ENCODE measurements at regions not wholly inside any gene's neighbourhood (a gene's known extent, or its start where the extent isn't known, plus 50 kb on each side); places are given as distances from the start of the nearest gene placed in this dataset.

DNA sequence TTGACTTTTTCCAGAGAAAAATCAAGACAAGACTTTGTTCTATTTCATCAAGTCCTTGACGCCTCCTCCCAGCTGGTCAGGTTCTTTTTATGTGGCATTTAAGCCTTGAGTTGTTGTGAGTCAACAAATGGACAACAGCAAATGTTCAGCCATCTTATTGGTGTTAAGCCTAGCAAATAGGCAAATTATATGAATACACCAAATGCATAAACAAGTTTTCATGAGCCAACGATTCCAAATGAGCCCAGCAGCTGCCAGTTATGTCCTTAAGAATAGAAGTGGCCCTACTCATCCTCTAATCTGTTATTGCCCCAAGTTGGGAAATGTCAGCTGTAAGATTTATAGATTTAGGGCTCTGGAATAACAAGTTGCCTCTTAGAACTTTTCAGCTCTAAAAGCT is 312.0 kb downstream of the SOX4 start:
- Histone ChIP-seq H3K36me3 (ENCODE audit: control insufficient read depth in 2 of 2, extremely low read depth in 1 of 2, insufficient read depth in 2 of 2, low read length in 2 of 2) (no peaks in the 10 kb centered on the region), H2AFZ (ENCODE audit: low read depth, low read length) (no peak overlapping the region), H3K27ac (ENCODE audit: insufficient read depth, low read depth, low read length) (no peak overlapping the region), H3K4me1 (ENCODE audit: control insufficient read depth, extremely low read depth, insufficient read depth, low read length) (peaks cover 2% of the 10 kb centered on the region), H3K9me1 (replicated peaks; ENCODE audit: control insufficient read depth, extremely low read depth, insufficient read depth, low read length) (no peaks in the 10 kb centered on the region), H4K20me1 (replicated peaks; ENCODE audit: control insufficient read depth, extremely low read depth, insufficient read depth, low read length) (no peaks in the 10 kb centered on the region), H3K4me3 (replicated peaks in 1 of 3; ENCODE audit: insufficient read depth in 1 of 3, low read depth in 1 of 3, low read length in 3 of 3) (no peak overlapping the region), H3K4me2 (ENCODE audit: insufficient read depth, low read length) (no peak overlapping the region), H3K27me3 (ENCODE audit: control insufficient read depth in 2 of 2, insufficient read depth in 2 of 2, low read length in 2 of 2) (no peaks in the 10 kb centered on the region), H3K79me2 (ENCODE audit: control insufficient read depth, insufficient read depth, low read length) (no peaks in the 10 kb centered on the region), H3K9ac (replicated peaks; ENCODE audit: extremely low read depth, insufficient read depth, low read length) (no peak overlapping the region), H3K9me3 (replicated peaks; ENCODE audit: control insufficient read depth, insufficient read depth, low read length) (no peaks in the 10 kb centered on the region)
- dilution Hi-C loops (cut with MboI; ENCODE audit: extremely low pct_ligation_motif_present, low sequenced_read_pairs) = no loop called here
- peak; percentile 12 for FAIRE-seq
- TF ChIP-seq FOS (IDR thresholded peaks at IDR 0.05; ENCODE audit: borderline replicate concordance, insufficient read depth, low read length) = no peak
- TF ChIP-seq POLR2AphosphoS5 (IDR thresholded peaks at IDR 0.05; ENCODE audit: insufficient read depth, low read depth, low read length) = no peak
- TF ChIP-seq, protein P1, sequence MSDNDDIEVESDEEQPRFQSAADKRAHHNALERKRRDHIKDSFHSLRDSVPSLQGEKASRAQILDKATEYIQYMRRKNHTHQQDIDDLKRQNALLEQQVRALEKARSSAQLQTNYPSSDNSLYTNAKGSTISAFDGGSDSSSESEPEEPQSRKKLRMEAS (IDR thresholded peaks at IDR 0.05; ENCODE audit: insufficient read depth, insufficient read length) = no peak
- no peak for TF ChIP-seq EZH2 (IDR thresholded peaks at IDR 0.05; ENCODE audit: borderline replicate concordance, low read depth, low read length, severe bottlenecking)
- TF ChIP-seq POLR2A (IDR thresholded peaks at IDR 0.05; ENCODE audit: low read depth, low read length) = no peak
- TF ChIP-seq, protein P2, sequence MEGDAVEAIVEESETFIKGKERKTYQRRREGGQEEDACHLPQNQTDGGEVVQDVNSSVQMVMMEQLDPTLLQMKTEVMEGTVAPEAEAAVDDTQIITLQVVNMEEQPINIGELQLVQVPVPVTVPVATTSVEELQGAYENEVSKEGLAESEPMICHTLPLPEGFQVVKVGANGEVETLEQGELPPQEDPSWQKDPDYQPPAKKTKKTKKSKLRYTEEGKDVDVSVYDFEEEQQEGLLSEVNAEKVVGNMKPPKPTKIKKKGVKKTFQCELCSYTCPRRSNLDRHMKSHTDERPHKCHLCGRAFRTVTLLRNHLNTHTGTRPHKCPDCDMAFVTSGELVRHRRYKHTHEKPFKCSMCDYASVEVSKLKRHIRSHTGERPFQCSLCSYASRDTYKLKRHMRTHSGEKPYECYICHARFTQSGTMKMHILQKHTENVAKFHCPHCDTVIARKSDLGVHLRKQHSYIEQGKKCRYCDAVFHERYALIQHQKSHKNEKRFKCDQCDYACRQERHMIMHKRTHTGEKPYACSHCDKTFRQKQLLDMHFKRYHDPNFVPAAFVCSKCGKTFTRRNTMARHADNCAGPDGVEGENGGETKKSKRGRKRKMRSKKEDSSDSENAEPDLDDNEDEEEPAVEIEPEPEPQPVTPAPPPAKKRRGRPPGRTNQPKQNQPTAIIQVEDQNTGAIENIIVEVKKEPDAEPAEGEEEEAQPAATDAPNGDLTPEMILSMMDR (IDR thresholded peaks at IDR 0.05; ENCODE audit: extremely low read depth in 1 of 2, insufficient read depth in 1 of 2, low read depth in 1 of 2, low read length in 2 of 2) = no peak
- no peak for TF ChIP-seq GATA2 (IDR thresholded peaks at IDR 0.05; ENCODE audit: insufficient read depth, insufficient read length, low read depth, low read length)
- no peak for TF ChIP-seq JUN (IDR thresholded peaks at IDR 0.05; ENCODE audit: borderline replicate concordance, insufficient read depth, insufficient read length, low read depth)
- no peak for TF ChIP-seq MYC (IDR thresholded peaks at IDR 0.05; ENCODE audit: low read depth, low read length)
- no TSS peak for BruUV-seq (replicated peaks)
- intact Hi-C loops (cut with micrococcal nuclease) = no loop called here
- CTCF ChIA-PET = no interaction called here
- DNase-seq (ENCODE audit: low read depth, low spot score) = no peak
- POLR2A ChIA-PET = interaction anchor here (0.7 kb wide), 1 partner anchor 349 kb away, joined by 3 read pairs; no protein-coding TSS in a partner anchor

All from endothelial cell of umbilical vein (primary cell).